ENCODE measurements at regions not wholly inside any gene's neighbourhood (a gene's known extent, or its start where the extent isn't known, plus 50 kb on each side); places are given as distances from the start of the nearest gene placed in this dataset.

DNA sequence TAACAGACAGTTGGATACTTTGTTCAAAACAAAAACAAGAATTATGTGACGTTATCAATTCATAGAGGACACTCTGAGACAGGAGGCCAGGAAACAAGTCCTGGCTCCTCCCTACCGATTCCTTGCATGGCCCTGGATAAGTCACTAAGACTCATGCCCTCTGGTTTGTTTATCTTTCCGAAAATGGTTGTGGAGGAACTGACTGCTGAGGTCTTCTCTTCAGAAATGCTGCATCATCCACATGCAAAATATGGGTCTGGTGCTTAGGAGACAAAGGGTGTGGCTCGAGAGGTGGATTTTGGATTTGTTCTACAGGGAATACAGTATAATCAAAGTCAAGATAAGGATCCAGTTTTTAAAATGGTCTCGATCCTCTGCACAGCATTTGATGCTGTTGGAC is 130.9 kb downstream of the RELL1 start:
- TF ChIP-seq EZH2 (IDR thresholded peaks at IDR 0.05) (no peak), EZH2phosphoT487 (IDR thresholded peaks at IDR 0.05) (no peak)
- TF ChIP-seq, protein P1, sequence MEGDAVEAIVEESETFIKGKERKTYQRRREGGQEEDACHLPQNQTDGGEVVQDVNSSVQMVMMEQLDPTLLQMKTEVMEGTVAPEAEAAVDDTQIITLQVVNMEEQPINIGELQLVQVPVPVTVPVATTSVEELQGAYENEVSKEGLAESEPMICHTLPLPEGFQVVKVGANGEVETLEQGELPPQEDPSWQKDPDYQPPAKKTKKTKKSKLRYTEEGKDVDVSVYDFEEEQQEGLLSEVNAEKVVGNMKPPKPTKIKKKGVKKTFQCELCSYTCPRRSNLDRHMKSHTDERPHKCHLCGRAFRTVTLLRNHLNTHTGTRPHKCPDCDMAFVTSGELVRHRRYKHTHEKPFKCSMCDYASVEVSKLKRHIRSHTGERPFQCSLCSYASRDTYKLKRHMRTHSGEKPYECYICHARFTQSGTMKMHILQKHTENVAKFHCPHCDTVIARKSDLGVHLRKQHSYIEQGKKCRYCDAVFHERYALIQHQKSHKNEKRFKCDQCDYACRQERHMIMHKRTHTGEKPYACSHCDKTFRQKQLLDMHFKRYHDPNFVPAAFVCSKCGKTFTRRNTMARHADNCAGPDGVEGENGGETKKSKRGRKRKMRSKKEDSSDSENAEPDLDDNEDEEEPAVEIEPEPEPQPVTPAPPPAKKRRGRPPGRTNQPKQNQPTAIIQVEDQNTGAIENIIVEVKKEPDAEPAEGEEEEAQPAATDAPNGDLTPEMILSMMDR (IDR thresholded peaks at IDR 0.05): no peak

All from neural progenitor cell (in vitro differentiated cells).